Fibroblast of skin of right quadriceps (primary cell): ENCODE measurements at regions not wholly inside any gene's neighbourhood (a gene's known extent, or its start where the extent isn't known, plus 50 kb on each side); places are given as distances from the start of the nearest gene placed in this dataset.

Experiments used
- DNase-seq: peaks from one replicate; pipeline ENCODE4 v3.0.0-alpha.2; 2013

- no peak for DNase-seq
Observed at GRCh38 chr4:176843710-176844109, 51.0 kb upstream of the VEGFC start.

DNA sequence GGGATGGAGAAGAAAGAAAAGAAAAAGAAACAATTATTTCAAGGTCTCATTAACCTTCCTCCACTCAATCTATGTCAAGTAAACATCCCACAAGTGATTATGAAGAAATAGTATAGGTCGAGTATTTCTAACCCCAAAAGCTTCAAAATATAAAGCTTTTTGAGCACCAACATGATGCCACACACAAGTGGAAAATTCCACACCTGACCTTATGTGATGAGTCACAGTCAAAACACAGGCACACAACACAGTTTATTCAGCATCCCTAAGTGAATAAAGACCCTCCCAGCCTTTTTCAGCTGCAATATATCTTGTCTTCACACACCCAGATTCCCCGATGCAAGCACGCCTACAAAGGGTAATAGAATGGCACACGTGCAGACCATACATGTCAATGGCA is 51.7 kb upstream of the VEGFC start:
- DNase-seq: no peak

GRCh38 chr4:176845636-176846035 is 52.9 kb upstream of the VEGFC start:
- peak; percentile 96 for DNase-seq

GRCh38 chr4:176849076-176849475 is 56.4 kb upstream of the VEGFC start:
- no peak for DNase-seq

GRCh38 chr4:176850436-176850835 is 57.7 kb upstream of the VEGFC start:
- DNase-seq: no peak

- DNase-seq: no peak
Observed at GRCh38 chr4:176856421-176856820, 63.7 kb upstream of the VEGFC start.

DNA sequence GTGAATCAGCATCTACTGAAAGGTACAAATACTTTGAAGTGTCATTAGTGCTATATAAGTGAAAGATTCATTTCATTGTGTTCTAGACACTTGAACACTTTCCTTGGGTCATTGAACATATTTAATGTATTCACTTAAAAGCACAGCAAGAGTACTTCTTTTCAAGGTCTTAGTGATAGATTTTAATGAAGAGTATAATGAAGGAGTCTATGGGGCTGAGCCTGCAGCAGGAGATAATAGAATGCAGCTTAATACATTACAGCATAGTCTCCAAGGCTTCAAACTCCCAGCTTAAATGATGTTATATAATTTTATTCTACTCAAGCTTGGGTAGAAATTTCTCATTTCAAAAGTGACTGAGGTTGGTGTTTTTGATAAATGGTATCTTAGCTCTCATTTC is 66.1 kb upstream of the VEGFC start:
- no peak for DNase-seq

DNA sequence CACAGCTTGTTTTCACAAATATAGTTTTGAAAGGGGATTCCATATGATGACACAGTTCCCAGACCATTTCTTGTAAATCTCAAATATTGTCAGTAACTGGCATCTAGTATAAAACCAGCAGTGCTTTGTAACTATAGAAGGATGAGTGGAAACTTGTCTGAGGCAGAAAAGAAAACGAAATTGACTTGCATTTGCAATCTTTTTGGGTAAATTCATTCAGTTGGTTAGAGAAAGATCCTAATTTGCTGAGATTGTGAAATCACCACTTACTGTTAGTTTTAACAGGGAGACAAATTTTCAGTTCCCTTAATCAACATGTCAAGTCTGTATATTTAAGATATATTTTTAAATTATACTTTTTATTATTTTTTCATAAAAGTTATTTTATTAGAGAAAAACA is 71.5 kb upstream of the VEGFC start:
- no peak for DNase-seq

GRCh38 chr4:176868676-176869075 is 76.0 kb upstream of the VEGFC start:
- DNase-seq: no peak

GRCh38 chr4:176872461-176872860 is 79.7 kb upstream of the VEGFC start:
- no peak for DNase-seq

- DNase-seq: peak; percentile 15
Observed at GRCh38 chr4:176874721-176875445, 82.2 kb upstream of the VEGFC start.

DNA sequence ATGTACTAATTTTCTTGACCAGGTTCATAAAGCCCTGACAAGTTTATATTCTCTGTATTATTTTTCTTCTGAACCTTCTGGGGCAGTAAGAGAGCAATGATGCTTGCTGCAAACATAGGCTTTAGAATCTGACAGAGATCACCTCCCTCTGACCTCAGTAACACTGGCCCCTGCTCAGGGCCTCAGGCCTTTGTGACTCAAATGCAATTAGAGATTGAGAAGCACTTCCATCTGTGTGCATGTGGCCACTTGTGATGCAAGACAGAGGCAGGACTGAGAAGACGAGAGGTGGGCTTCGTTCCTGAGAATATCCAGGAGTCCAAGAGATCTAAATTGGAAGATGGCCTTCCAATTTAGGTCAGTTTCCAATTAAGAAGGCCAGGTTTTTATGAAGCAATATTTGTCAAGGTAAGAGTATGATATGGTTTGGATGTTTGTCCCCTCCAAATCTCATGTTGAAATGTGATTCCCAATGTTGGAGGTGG is 82.8 kb upstream of the VEGFC start:
- DNase-seq: no peak

GRCh38 chr4:176879380-176880116 is 86.8 kb upstream of the VEGFC start:
- no peak for DNase-seq

- DNase-seq: peak; percentile 57
Observed at GRCh38 chr4:176882206-176882605, 89.5 kb upstream of the VEGFC start.

DNA sequence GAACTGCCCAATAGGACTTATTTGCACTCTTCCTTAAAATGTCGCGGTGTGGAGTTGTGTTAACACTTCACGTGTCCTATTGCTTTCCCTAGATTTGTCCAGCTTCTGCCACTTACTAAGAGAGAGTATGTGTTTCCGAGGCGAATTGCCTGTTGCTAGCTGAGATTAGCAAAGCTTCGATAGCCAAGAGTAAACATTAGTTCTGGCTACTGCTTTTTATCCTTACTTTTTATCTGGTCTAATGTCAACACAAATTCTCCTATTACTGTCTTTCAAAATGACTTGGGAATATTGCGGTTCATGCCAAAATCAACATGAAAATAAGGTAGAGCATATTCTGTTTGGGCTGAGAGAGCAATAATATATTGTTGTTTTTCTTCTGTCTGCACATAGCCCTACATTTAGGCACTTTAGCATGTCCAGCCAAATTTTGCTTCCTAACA is 90.4 kb upstream of the VEGFC start:
- no peak for DNase-seq

- DNase-seq: peak; percentile 99
Observed at GRCh38 chr4:176883681-176884418, 91.1 kb upstream of the VEGFC start.

DNA sequence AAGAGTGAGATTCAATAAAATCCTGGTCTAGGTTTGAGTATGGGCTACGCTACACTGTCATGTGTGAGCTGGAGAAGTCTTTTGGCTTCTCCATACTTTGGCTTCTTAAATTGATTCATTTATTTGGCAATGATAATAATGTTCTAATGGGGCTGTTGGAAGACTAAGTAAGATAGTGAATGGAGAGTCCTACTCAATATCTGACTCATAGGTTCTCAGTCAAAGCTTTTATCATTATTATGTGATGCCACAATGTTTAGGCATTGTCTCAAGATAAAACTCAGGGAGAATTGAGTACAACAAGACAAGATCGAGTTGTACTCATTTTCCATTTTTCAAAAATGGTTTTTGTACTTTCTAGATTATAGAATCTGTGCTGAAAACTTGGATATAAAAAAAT is 92.5 kb upstream of the VEGFC start:
- DNase-seq: no peak

- no peak for DNase-seq
Observed at GRCh38 chr4:176886135-176886534, 93.4 kb upstream of the VEGFC start.

DNA sequence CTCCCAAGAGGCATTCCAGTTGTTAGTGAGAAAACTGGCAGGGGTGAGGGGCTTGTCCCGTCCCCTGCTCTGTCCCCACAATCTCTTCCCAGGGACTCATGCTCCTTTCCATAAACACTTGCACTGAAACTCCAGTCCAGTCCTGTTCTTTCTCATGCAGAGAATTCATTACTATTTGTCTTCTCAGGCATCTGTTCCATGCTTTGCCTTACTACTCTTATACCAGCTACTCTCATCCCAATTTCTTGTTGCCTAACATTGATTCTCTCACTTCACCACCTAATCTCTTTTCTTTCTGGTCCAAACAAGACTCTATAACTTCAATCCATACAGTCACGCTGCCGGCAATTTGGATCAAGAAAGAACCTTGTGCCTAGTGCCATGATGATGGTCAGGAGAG is 97.1 kb upstream of the VEGFC start:
- DNase-seq: no peak

GRCh38 chr4:176894498-176894897 is 101.8 kb upstream of the VEGFC start:
- no peak for DNase-seq

- no peak for DNase-seq
Observed at GRCh38 chr4:176896211-176896610, 103.5 kb upstream of the VEGFC start.

GRCh38 chr4:176897226-176897625 is 104.5 kb upstream of the VEGFC start:
- no peak for DNase-seq

DNA sequence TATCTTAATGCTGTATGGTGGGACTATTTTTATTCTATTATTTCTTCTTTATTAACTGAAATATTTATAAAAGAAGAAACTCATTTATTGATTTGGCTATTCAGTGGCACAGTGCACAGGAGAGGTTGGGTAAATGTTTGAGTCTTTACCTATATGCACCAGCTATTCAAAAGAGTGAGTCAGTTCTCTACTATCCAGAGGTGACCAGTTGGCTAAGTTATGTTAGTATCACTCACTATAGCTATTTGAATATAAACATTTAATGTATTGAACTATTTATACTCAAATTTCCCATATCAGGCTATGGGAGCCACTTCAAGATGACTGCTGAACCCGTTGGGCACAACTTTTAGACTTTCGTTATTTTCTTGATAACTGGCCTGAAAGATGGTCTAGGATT is 106.1 kb upstream of the VEGFC start:
- DNase-seq: no peak
